NCI-H460 (cell line): ENCODE measurements at regions not wholly inside any gene's neighbourhood (a gene's known extent, or its start where the extent isn't known, plus 50 kb on each side); places are given as distances from the start of the nearest gene placed in this dataset.

Experiments
- DNase-seq: peaks from one replicate; pipeline ENCODE4 v3.0.0-alpha.2; 2016; ENCODE audit warnings: low read depth; ENCODE audit errors: extremely low read depth

- no peak for DNase-seq
These were observed 165.2 kb downstream of the TMEM38B start for GRCh38 chr9:105859428-105860091.

- no peak for DNase-seq
These were observed 166.2 kb downstream of the TMEM38B start for GRCh38 chr9:105860516-105860915.

- DNase-seq: no peak
These were observed 167.6 kb downstream of the TMEM38B start for GRCh38 chr9:105861972-105862371.

- no peak for DNase-seq
These were observed 170.0 kb downstream of the TMEM38B start for GRCh38 chr9:105864248-105864898.

- DNase-seq: no peak
These were observed 170.9 kb downstream of the TMEM38B start for GRCh38 chr9:105865285-105865684.

GRCh38 chr9:105871540-105871939 lies 177.2 kb downstream of the TMEM38B start:
- no peak for DNase-seq

GRCh38 chr9:105873801-105874200 lies 179.5 kb downstream of the TMEM38B start:
- DNase-seq: no peak

- DNase-seq: no peak
These were observed 183.4 kb downstream of the TMEM38B start for GRCh38 chr9:105877721-105878120.

- DNase-seq: no peak
These were observed 184.8 kb downstream of the TMEM38B start for GRCh38 chr9:105879181-105879580.

GRCh38 chr9:105880517-105880916 lies 186.2 kb downstream of the TMEM38B start:
- no peak for DNase-seq

GRCh38 chr9:105881021-105881420 lies 186.7 kb downstream of the TMEM38B start:
- DNase-seq: no peak

GRCh38 chr9:105881654-105882349 lies 187.5 kb downstream of the TMEM38B start:
- peak; percentile 62 for DNase-seq

- no peak for DNase-seq
These were observed 189.5 kb downstream of the TMEM38B start for GRCh38 chr9:105883847-105884246.

- no peak for DNase-seq
These were observed 190.1 kb downstream of the TMEM38B start for GRCh38 chr9:105884416-105884815.

- DNase-seq: no peak
These were observed 191.8 kb downstream of the TMEM38B start for GRCh38 chr9:105886136-105886535.

- no peak for DNase-seq
These were observed 193.3 kb downstream of the TMEM38B start for GRCh38 chr9:105887679-105888078.

GRCh38 chr9:105890046-105890822 lies 195.9 kb downstream of the TMEM38B start:
- DNase-seq: no peak

GRCh38 chr9:105900123-105900522 lies 205.8 kb downstream of the TMEM38B start:
- no peak for DNase-seq

GRCh38 chr9:105901514-105902109 lies 207.3 kb downstream of the TMEM38B start:
- DNase-seq: peak; percentile 32

GRCh38 chr9:105908069-105908468 lies 213.7 kb downstream of the TMEM38B start:
- DNase-seq: no peak
